ENCODE measurements at regions not wholly inside any gene's neighbourhood (a gene's known extent, or its start where the extent isn't known, plus 50 kb on each side); places are given as distances from the start of the nearest gene placed in this dataset.
"Not testable (repeated sequence)": the region's sequence is repeated elsewhere in the genome, so short reads cannot be mapped to it uniquely, and the experiment has no call there.

- TF ChIP-seq CTCF (IDR thresholded peaks at IDR 0.05) = no peak
- no peak for TF ChIP-seq POLR2A (IDR thresholded peaks at IDR 0.05)
- no peaks in the 10 kb centered on the region for H3K36me3 ChIP-seq (ENCODE audit: low read depth, missing control alignments)
- no peak overlapping the region for H3K27ac ChIP-seq
- 86 to 88% methylated on average over 5 of the region's 5 CpGs for WGBS, 2 donors
- no peaks in the 10 kb centered on the region for H3K4me1 ChIP-seq
- DNase-seq = no peak
- no peaks in the 10 kb centered on the region for H3K9me3 ChIP-seq
- H3K27me3 ChIP-seq = no peaks in the 10 kb centered on the region
- no peak overlapping the region for H3K4me3 ChIP-seq
- intact Hi-C loops (cut with DNase I; ENCODE audit: low total_unique reads) = no loop called here
These were observed 168.6 kb upstream of the ATP5MC3 start for GRCh38 chr2:175350105-175350504.

GRCh38 chr2:175342085-175342484, 160.6 kb upstream of the ATP5MC3 start:
- intact Hi-C loops (cut with DNase I; ENCODE audit: low total_unique reads) = no loop called here
- Histone ChIP-seq H3K36me3 (ENCODE audit: low read depth, missing control alignments) (no peaks in the 10 kb centered on the region), H3K27ac (no peak overlapping the region), H3K9me3 (no peaks in the 10 kb centered on the region), H3K27me3 (no peaks in the 10 kb centered on the region), H3K4me3 (no peak overlapping the region), H3K4me1 (no peaks in the 10 kb centered on the region)
- no peak for TF ChIP-seq CTCF (IDR thresholded peaks at IDR 0.05)
- DNase-seq = no peak

- WGBS, 2 donors = 83 to 86% methylated on average over 3 of the region's 3 CpGs
- H3K27ac ChIP-seq = no peak overlapping the region
- no peak for DNase-seq
- no peaks in the 10 kb centered on the region for H3K27me3 ChIP-seq
- TF ChIP-seq CTCF (IDR thresholded peaks at IDR 0.05) (no peak), POLR2A (IDR thresholded peaks at IDR 0.05) (no peak)
- no peaks in the 10 kb centered on the region for H3K4me1 ChIP-seq
- H3K36me3 ChIP-seq (ENCODE audit: low read depth, missing control alignments) = no peaks in the 10 kb centered on the region
- intact Hi-C loops (cut with DNase I; ENCODE audit: low total_unique reads) = no loop called here
- no peaks in the 10 kb centered on the region for H3K9me3 ChIP-seq
- H3K4me3 ChIP-seq = no peak overlapping the region
These were observed 148.7 kb upstream of the ATP5MC3 start for GRCh38 chr2:175330195-175330594.

GRCh38 chr2:175326801-175327200, 145.3 kb upstream of the ATP5MC3 start:
- H3K27me3 ChIP-seq = no peaks in the 10 kb centered on the region
- no peak overlapping the region for H3K4me3 ChIP-seq
- no peaks in the 10 kb centered on the region for H3K36me3 ChIP-seq (ENCODE audit: low read depth, missing control alignments)
- no peaks in the 10 kb centered on the region for H3K4me1 ChIP-seq
- intact Hi-C loops (cut with DNase I; ENCODE audit: low total_unique reads) = no loop called here
- no peaks in the 10 kb centered on the region for H3K9me3 ChIP-seq
- 84 to 92% methylated on average over 3 of the region's 3 CpGs for WGBS, 2 donors
- no peak overlapping the region for H3K27ac ChIP-seq
- TF ChIP-seq CTCF (IDR thresholded peaks at IDR 0.05) (no peak), POLR2A (IDR thresholded peaks at IDR 0.05) (no peak)
- DNase-seq = no peak

GRCh38 chr2:175326164-175326563, 144.7 kb upstream of the ATP5MC3 start:
- H3K9me3 ChIP-seq; intact Hi-C loops (cut with DNase I; ENCODE audit: low total_unique reads); H3K27me3 ChIP-seq; H3K4me1 ChIP-seq; H3K4me3 ChIP-seq; H3K27ac ChIP-seq; DNase-seq; H3K36me3 ChIP-seq (ENCODE audit: low read depth, missing control alignments): not testable (repeated sequence)
- 90 to 91% methylated on average over 2 of the region's 2 CpGs for WGBS, 2 donors

Data from testis (tissue), 2 donors.